Stimulated activated naive B cell treated with anti-CD40 and anti-IgM and Interleukin-4, amounts not matched to agents 10 μg/mL and 1 μg/mL and 100 μg/mL, for 72 hours (primary cell): ENCODE measurements at regions not wholly inside any gene's neighbourhood (a gene's known extent, or its start where the extent isn't known, plus 50 kb on each side); places are given as distances from the start of the nearest gene placed in this dataset.

Source experiments
- ATAC-seq, 2 donors: fragments of 150-1000 bp; cut with Tn5 transposase; replicated peaks; 2 replicates each; pipeline ENCODE4 v1.10.0; 2021; ENCODE audit warnings: moderate library complexity in 1 of 2
- DNase-seq: peaks from one replicate; pipeline ENCODE4 v3.0.0; 2021
- H3K27ac Mint-ChIP-seq: one replicate; pipeline ENCODE4 v1.8.0; 2022; ENCODE audit warnings: mild to moderate bottlenecking, mixed read lengths
- H3K27me3 Mint-ChIP-seq, 2 donors: one replicate each; pipeline ENCODE4 v1.8.0; 2022; ENCODE audit warnings: mixed read lengths in 2 of 2
- H3K36me3 Mint-ChIP-seq, 2 donors: one replicate each; pipeline ENCODE4 v1.8.0; 2022; ENCODE audit warnings: mixed read lengths in 2 of 2, mild to moderate bottlenecking in 1 of 2
- H3K4me1 Mint-ChIP-seq, 2 donors: one replicate each; pipeline ENCODE4 v1.8.0; 2022; ENCODE audit warnings: mixed read lengths in 2 of 2, mild to moderate bottlenecking in 1 of 2
- H3K4me3 Mint-ChIP-seq, 2 donors: one replicate each; pipeline ENCODE4 v1.8.0; 2022; ENCODE audit warnings: mild to moderate bottlenecking in 2 of 2, mixed read lengths in 2 of 2, moderate library complexity in 1 of 2
- H3K9me3 Mint-ChIP-seq, 2 donors: one replicate each; pipeline ENCODE4 v1.8.0; 2022; ENCODE audit warnings: mixed read lengths in 2 of 2, mild to moderate bottlenecking in 1 of 2

- DNase-seq, result no peak
- H3K9me3 Mint-ChIP-seq, result peaks cover 1 to 4% of the 10 kb centered on the region in 2 donors
These were observed 137.9 kb upstream of the ITGA4 start for GRCh38 chr2:181319286-181319685.

GRCh38 chr2:181320638-181321037 lies 136.5 kb upstream of the ITGA4 start:
- Mint-ChIP-seq H3K4me1 (peaks cover 4 to 6% of the 10 kb centered on the region in 2 donors), H3K27ac (no peak overlapping the region), H3K9me3 (peaks cover 1 to 4% of the 10 kb centered on the region in 2 donors), H3K27me3 (no peaks in the 10 kb centered on the region), H3K36me3 (no peaks in the 10 kb centered on the region), H3K4me3 (no peak overlapping the region)
- DNase-seq (no peak), ATAC-seq (no peak)

More at GRCh38 chr2:181319286-181319685, 137.9 kb upstream of the ITGA4 start:
- ATAC-seq, result no peak
- Mint-ChIP-seq H3K4me3 (no peak overlapping the region), H3K4me1 (peaks cover 3 to 6% of the 10 kb centered on the region in 2 donors), H3K27me3 (no peaks in the 10 kb centered on the region), H3K27ac (no peak overlapping the region), H3K36me3 (no peaks in the 10 kb centered on the region)

GRCh38 chr2:181324912-181325311 lies 132.3 kb upstream of the ITGA4 start:
- H3K9me3 Mint-ChIP-seq, result peaks cover 11 to 12% of the 10 kb centered on the region in 2 donors
- peaks cover 8% of the 10 kb centered on the region in 2 donors for H3K36me3 Mint-ChIP-seq
- H3K4me1 Mint-ChIP-seq, result peaks cover 9 to 14% of the 10 kb centered on the region in 2 donors
- ATAC-seq (no peak), DNase-seq (no peak)
- H3K27ac Mint-ChIP-seq, result no peak overlapping the region
- no peak overlapping the region for H3K4me3 Mint-ChIP-seq
- H3K27me3 Mint-ChIP-seq, result no peaks in the 10 kb centered on the region

GRCh38 chr2:181326661-181327060 lies 130.5 kb upstream of the ITGA4 start:
- H3K36me3 Mint-ChIP-seq, result peaks cover 8% of the 10 kb centered on the region in 2 donors
- peaks cover 9 to 14% of the 10 kb centered on the region in 2 donors for H3K4me1 Mint-ChIP-seq
- ATAC-seq (no peak), DNase-seq (no peak)
- no peak overlapping the region for H3K27ac Mint-ChIP-seq
- no peak overlapping the region for H3K4me3 Mint-ChIP-seq
- H3K27me3 Mint-ChIP-seq, result no peaks in the 10 kb centered on the region
- H3K9me3 Mint-ChIP-seq, result peaks cover 11 to 12% of the 10 kb centered on the region in 2 donors

- peaks cover 7 to 9% of the 10 kb centered on the region in 2 donors for H3K9me3 Mint-ChIP-seq
- no peak for ATAC-seq
- H3K27me3 Mint-ChIP-seq, result no peaks in the 10 kb centered on the region
- peaks cover 8 to 25% of the 10 kb centered on the region in 2 donors for H3K4me1 Mint-ChIP-seq
- H3K36me3 Mint-ChIP-seq, result peaks cover 8% of the 10 kb centered on the region in 2 donors
- no peak overlapping the region for H3K27ac Mint-ChIP-seq
- H3K4me3 Mint-ChIP-seq, result no peak overlapping the region
- no peak for DNase-seq
These were observed 126.9 kb upstream of the ITGA4 start for GRCh38 chr2:181330286-181330685.

GRCh38 chr2:181332044-181332605 lies 125.1 kb upstream of the ITGA4 start:
- Mint-ChIP-seq H3K27ac (no peak overlapping the region), H3K4me3 (no peak overlapping the region), H3K9me3 (peaks cover 7 to 9% of the 10 kb centered on the region in 2 donors), H3K4me1 (peaks cover 5 to 11% of the 10 kb centered on the region in 2 donors), H3K36me3 (peaks cover 8% of the 10 kb centered on the region in 2 donors), H3K27me3 (no peaks in the 10 kb centered on the region)
- ATAC-seq, result no peak
- no peak for DNase-seq

GRCh38 chr2:181334158-181334826 lies 122.9 kb upstream of the ITGA4 start:
- peak in 1 of 2 donors; percentile 33 for ATAC-seq
- H3K4me1 Mint-ChIP-seq, result peaks cover 5 to 11% of the 10 kb centered on the region in 2 donors
- DNase-seq, result no peak
- no peak overlapping the region for H3K27ac Mint-ChIP-seq
- H3K9me3 Mint-ChIP-seq, result peaks cover 0 to 3% of the 10 kb centered on the region in 2 donors
- peaks cover 0 to under 1% of the 10 kb centered on the region in 2 donors for H3K36me3 Mint-ChIP-seq
- no peak overlapping the region for H3K4me3 Mint-ChIP-seq
- no peaks in the 10 kb centered on the region for H3K27me3 Mint-ChIP-seq

GRCh38 chr2:181340891-181341290 lies 116.3 kb upstream of the ITGA4 start:
- ATAC-seq (peak; percentile 34 to 52), DNase-seq (no peak)
- H3K4me1 Mint-ChIP-seq, result peaks cover 8 to 21% of the 10 kb centered on the region in 2 donors
- H3K27ac Mint-ChIP-seq, result no peak overlapping the region
- no peaks in the 10 kb centered on the region for H3K27me3 Mint-ChIP-seq
- H3K9me3 Mint-ChIP-seq, result no peaks in the 10 kb centered on the region
- no peaks in the 10 kb centered on the region for H3K36me3 Mint-ChIP-seq
- no peak overlapping the region for H3K4me3 Mint-ChIP-seq

GRCh38 chr2:181341855-181342600 lies 115.2 kb upstream of the ITGA4 start:
- no peaks in the 10 kb centered on the region for H3K36me3 Mint-ChIP-seq
- DNase-seq, result no peak
- H3K27ac Mint-ChIP-seq, result no peak overlapping the region
- no peaks in the 10 kb centered on the region for H3K9me3 Mint-ChIP-seq
- H3K4me3 Mint-ChIP-seq, result no peak overlapping the region
- no peaks in the 10 kb centered on the region for H3K27me3 Mint-ChIP-seq
- no peak for ATAC-seq
- peaks cover 8 to 21% of the 10 kb centered on the region in 2 donors for H3K4me1 Mint-ChIP-seq

GRCh38 chr2:181348107-181348837 lies 108.9 kb upstream of the ITGA4 start:
- H3K4me1 Mint-ChIP-seq, result peaks cover 19 to 42% of the 10 kb centered on the region in 2 donors
- no peaks in the 10 kb centered on the region for H3K27me3 Mint-ChIP-seq
- no peak overlapping the region for H3K27ac Mint-ChIP-seq
- peak; percentile 96 for ATAC-seq
- peaks cover 4% of the 10 kb centered on the region in 2 donors for H3K9me3 Mint-ChIP-seq
- DNase-seq, result peak; percentile 29
- H3K36me3 Mint-ChIP-seq, result no peaks in the 10 kb centered on the region
- H3K4me3 Mint-ChIP-seq, result peak overlapping the region in 1 of 2 donors; percentile 17

- Mint-ChIP-seq H3K9me3 (peaks cover 4% of the 10 kb centered on the region in 2 donors), H3K27ac (peak overlapping the region; percentile 1)
These were observed 105.0 kb upstream of the ITGA4 start for GRCh38 chr2:181352158-181352557.

GRCh38 chr2:181354626-181355025 lies 102.6 kb upstream of the ITGA4 start:
- no peaks in the 10 kb centered on the region for H3K27me3 Mint-ChIP-seq
- H3K27ac Mint-ChIP-seq, result no peak overlapping the region
- DNase-seq (no peak), ATAC-seq (peak in 1 of 2 donors; percentile 56)
- H3K4me1 Mint-ChIP-seq, result peaks cover 16 to 27% of the 10 kb centered on the region in 2 donors
- H3K9me3 Mint-ChIP-seq, result peaks cover 0 to 3% of the 10 kb centered on the region in 2 donors
- H3K4me3 Mint-ChIP-seq, result no peak overlapping the region
- H3K36me3 Mint-ChIP-seq, result no peaks in the 10 kb centered on the region

More at GRCh38 chr2:181352158-181352557, 105.0 kb upstream of the ITGA4 start:
- Mint-ChIP-seq H3K36me3 (no peaks in the 10 kb centered on the region), H3K4me3 (peak overlapping the region in 1 of 2 donors; percentile 46), H3K27me3 (no peaks in the 10 kb centered on the region), H3K4me1 (peaks cover 18 to 40% of the 10 kb centered on the region in 2 donors)
- ATAC-seq, result peak; percentile 51
- DNase-seq, result no peak

- DNase-seq (no peak), ATAC-seq (peak in 1 of 2 donors; percentile 25)
- peaks cover 11 to 16% of the 10 kb centered on the region in 2 donors for H3K4me1 Mint-ChIP-seq
- H3K27ac Mint-ChIP-seq, result no peak overlapping the region
- H3K27me3 Mint-ChIP-seq, result no peaks in the 10 kb centered on the region
- no peaks in the 10 kb centered on the region for H3K9me3 Mint-ChIP-seq
- no peaks in the 10 kb centered on the region for H3K36me3 Mint-ChIP-seq
- no peak overlapping the region for H3K4me3 Mint-ChIP-seq
These were observed 100.6 kb upstream of the ITGA4 start for GRCh38 chr2:181356526-181357130.
